Suprapubic skin (tissue), 4 donors: ENCODE measurements at regions not wholly inside any gene's neighbourhood (a gene's known extent, or its start where the extent isn't known, plus 50 kb on each side); places are given as distances from the start of the nearest gene placed in this dataset.

Experiments used
- DNase-seq, 2 donors: peaks; one replicate each; pipeline ENCODE4 v3.0.0-alpha.2; 2019; ENCODE audit warnings: low spot score in 2 of 2
- H3K27ac ChIP-seq: fragments of 200-600 bp; sonication (generic); one replicate; pipeline ENCODE4 v1.5.1; 2019
- H3K27me3 ChIP-seq: fragments of 200-600 bp; sonication (generic); one replicate; pipeline ENCODE4 v1.5.1; 2019
- H3K36me3 ChIP-seq: fragments of 200-600 bp; sonication (generic); one replicate; pipeline ENCODE4 v1.5.1; 2019
- H3K4me1 ChIP-seq: fragments of 200-600 bp; sonication (generic); one replicate; pipeline ENCODE4 v1.5.1; 2019
- H3K4me3 ChIP-seq: fragments of 200-600 bp; sonication (generic); one replicate; pipeline ENCODE4 v1.5.1; 2019; ENCODE audit warnings: mild to moderate bottlenecking
- H3K9me3 ChIP-seq: fragments of 200-600 bp; sonication (generic); one replicate; pipeline ENCODE4 v1.5.1; 2019
- EP300 ChIP-seq: sonication (generic); formaldehyde crosslinking; IDR thresholded peaks from one replicate; pipeline ENCODE4 v1.6.1; 2017; ENCODE audit warnings: antibody characterized with exemption
- POLR2A ChIP-seq, 2 donors: fragments of 450-650 bp; IDR thresholded peaks; one replicate each; pipeline ENCODE4 v1.6.1; 2017; ENCODE audit warnings: antibody characterized with exemption in 2 of 2, mild to moderate bottlenecking in 2 of 2, moderate library complexity in 2 of 2
- POLR2AphosphoS5 ChIP-seq, 3 donors: sonication (generic); formaldehyde crosslinking; IDR thresholded peaks; one replicate each; pipeline ENCODE4 v1.6.1; 2017; ENCODE audit warnings: antibody characterized with exemption in 3 of 3
- WGBS: methylation state at CpG from one replicate; pipeline ENCODE4 v1.1.5; 2018; 5-methylcytosine and 5-hydroxymethylcytosine counted together
- TF ChIP-seq, protein P1 (sequence below), 2 donors: fragments of 200-600 bp in 1 of 2; fragments of 450-650 bp in 1 of 2; sonication (generic) in 1 of 2; IDR thresholded peaks; one replicate each; pipeline ENCODE4 v1.5.1; 2016 to 2019; ENCODE audit warnings: antibody characterized with exemption in 2 of 2, mild to moderate bottlenecking in 1 of 2, moderate library complexity in 1 of 2

DNA sequence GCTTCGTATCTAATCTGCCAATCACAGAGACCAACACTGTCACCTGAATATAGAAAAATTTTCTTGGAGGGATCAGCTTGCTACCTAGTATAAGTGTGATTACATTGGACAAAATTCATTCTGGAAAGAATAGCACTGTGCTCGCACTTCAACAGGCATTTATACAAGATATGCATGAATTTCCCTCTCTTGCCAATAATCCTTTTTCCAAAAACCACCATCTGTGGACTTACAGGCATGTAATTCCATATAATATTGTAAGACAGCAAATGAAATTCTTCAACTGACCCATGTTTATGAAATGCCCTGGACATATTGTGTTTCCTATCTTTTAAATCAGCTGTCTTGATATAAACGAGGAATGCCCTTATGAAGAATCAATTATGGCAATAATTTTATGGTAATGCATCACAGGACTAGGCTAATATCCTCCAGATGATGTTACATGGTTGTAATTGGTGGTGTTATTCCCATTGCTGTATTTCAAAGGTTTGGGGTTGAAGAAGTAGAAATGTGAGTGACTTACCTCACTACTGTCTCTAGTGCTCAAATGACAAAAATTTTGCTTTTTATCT, 861.4 kb upstream of the NECTIN3 start:
- Histone ChIP-seq H3K27ac (no peak overlapping the region), H3K4me1 (no peaks in the 10 kb centered on the region), H3K4me3 (no peak overlapping the region), H3K27me3 (no peaks in the 10 kb centered on the region), H3K36me3 (no peaks in the 10 kb centered on the region), H3K9me3 (no peaks in the 10 kb centered on the region)
- DNase-seq, result no peak
- 73% methylated on average over 3 of the region's 3 CpGs for WGBS
- no peak for TF ChIP-seq POLR2AphosphoS5 (IDR thresholded peaks at IDR 0.05)
- TF ChIP-seq POLR2A (IDR thresholded peaks at IDR 0.05), result no peak
- TF ChIP-seq, protein P1, sequence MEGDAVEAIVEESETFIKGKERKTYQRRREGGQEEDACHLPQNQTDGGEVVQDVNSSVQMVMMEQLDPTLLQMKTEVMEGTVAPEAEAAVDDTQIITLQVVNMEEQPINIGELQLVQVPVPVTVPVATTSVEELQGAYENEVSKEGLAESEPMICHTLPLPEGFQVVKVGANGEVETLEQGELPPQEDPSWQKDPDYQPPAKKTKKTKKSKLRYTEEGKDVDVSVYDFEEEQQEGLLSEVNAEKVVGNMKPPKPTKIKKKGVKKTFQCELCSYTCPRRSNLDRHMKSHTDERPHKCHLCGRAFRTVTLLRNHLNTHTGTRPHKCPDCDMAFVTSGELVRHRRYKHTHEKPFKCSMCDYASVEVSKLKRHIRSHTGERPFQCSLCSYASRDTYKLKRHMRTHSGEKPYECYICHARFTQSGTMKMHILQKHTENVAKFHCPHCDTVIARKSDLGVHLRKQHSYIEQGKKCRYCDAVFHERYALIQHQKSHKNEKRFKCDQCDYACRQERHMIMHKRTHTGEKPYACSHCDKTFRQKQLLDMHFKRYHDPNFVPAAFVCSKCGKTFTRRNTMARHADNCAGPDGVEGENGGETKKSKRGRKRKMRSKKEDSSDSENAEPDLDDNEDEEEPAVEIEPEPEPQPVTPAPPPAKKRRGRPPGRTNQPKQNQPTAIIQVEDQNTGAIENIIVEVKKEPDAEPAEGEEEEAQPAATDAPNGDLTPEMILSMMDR (IDR thresholded peaks at IDR 0.05), result no peak
- no peak for TF ChIP-seq EP300

DNA sequence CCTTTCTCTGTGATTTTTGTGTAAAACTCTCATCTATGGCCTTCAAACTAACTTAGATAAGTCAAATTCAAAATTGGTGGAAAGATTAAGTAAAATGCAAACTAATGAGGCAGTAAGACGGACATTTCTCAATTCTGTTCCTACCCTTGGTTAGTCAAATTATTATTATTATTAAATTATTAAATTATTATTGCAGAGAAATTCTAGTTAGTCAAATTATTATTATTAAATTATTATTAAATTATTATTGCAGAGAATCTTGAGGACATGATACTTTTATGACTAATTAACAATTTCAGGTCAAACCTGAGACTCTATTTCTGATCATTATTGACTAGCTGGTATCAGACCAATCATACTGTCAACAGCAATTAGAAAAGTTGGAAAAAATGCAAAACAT, 845.0 kb upstream of the NECTIN3 start:
- Histone ChIP-seq H3K27me3 (no peaks in the 10 kb centered on the region), H3K27ac (no peak overlapping the region), H3K4me1 (no peaks in the 10 kb centered on the region), H3K4me3 (no peak overlapping the region), H3K9me3 (no peaks in the 10 kb centered on the region), H3K36me3 (no peaks in the 10 kb centered on the region)
- 83% methylated on average over 1 of the region's 1 CpG for WGBS
- TF ChIP-seq, protein P1 (IDR thresholded peaks at IDR 0.05), result no peak
- TF ChIP-seq POLR2AphosphoS5 (IDR thresholded peaks at IDR 0.05) (no peak), POLR2A (IDR thresholded peaks at IDR 0.05) (no peak), EP300 (no peak)
- no peak for DNase-seq

DNA sequence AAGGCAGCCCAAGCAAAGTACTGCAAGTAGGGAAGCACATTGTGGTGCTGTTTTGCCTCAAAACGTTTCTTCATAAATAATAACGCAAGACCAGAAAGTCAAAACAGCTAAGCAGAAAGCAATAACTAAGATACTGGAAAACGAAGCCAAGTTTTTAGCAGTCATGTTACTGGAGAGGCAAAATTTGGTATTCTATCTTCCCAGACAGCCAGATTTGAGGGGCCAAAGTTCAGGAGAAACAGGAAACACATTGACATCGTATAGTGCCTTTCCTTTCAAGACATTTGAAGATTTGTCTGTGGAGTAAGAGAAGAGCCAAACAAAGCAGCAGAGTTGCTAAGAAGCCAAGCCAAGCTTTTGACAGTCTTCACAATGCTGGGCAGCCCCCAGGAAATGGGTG, 843.6 kb upstream of the NECTIN3 start:
- WGBS, result 51% methylated on average over 4 of the region's 4 CpGs
- no peaks in the 10 kb centered on the region for H3K4me1 ChIP-seq
- no peak overlapping the region for H3K27ac ChIP-seq
- no peaks in the 10 kb centered on the region for H3K27me3 ChIP-seq
- DNase-seq, result no peak
- no peak overlapping the region for H3K4me3 ChIP-seq
- H3K9me3 ChIP-seq, result no peaks in the 10 kb centered on the region
- H3K36me3 ChIP-seq, result no peaks in the 10 kb centered on the region
- TF ChIP-seq EP300 (no peak), POLR2A (IDR thresholded peaks at IDR 0.05) (no peak), POLR2AphosphoS5 (IDR thresholded peaks at IDR 0.05) (no peak)
- TF ChIP-seq, protein P1 (IDR thresholded peaks at IDR 0.05), result no peak

DNA sequence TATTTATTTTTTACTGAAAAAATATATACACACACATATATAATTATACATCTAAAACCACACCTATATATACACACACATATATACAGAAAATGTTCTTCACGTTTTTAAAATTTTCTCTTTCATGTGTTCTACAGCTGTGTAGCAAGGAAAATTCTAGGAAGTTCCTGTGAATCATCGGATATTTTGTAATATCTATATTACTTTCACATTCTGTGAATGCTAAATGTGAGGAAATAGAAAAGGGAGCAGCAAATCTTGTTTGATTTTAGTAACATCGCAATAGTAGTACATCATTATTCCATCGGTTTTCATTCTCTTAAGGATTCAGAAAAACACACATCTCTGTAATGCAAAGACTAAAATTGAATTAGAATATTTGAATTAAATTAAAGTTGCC, 836.8 kb upstream of the NECTIN3 start:
- H3K4me3 ChIP-seq, result no peak overlapping the region
- no peaks in the 10 kb centered on the region for H3K9me3 ChIP-seq
- TF ChIP-seq EP300 (no peak), POLR2A (IDR thresholded peaks at IDR 0.05) (no peak)
- H3K27me3 ChIP-seq, result no peaks in the 10 kb centered on the region
- H3K4me1 ChIP-seq, result no peaks in the 10 kb centered on the region
- WGBS, result 55% methylated on average over 4 of the region's 4 CpGs
- H3K36me3 ChIP-seq, result no peaks in the 10 kb centered on the region
- DNase-seq, result no peak
- no peak overlapping the region for H3K27ac ChIP-seq

DNA sequence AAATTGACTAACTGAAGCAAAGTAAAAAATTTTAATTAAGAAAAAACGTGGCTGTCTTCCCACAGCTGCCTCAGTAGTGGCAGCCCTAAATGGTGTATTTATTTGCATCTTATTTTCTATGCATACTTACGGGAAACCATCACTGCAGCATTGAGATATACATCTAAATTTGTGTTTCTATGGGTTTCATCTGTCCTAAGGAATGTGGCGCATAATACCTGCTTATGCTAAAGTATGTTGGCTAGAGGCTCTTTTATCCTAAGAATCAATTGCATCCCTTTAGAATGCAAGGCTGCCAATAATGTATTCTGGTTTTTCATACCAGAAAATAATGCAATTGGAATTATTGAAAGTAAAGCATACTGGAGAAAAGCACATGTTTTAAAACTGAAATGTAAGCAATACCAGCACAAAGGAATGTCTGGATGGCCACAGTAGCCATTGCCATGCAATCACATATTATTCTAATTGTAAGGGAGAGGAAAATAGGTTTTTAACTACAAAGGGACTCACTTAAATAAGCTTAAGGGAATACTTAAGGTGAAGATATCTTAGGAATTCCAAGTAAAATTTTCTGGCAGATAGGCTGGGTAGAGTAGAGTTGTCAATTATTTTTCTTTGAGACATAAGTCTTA, 834.5 kb upstream of the NECTIN3 start:
- Histone ChIP-seq H3K36me3 (no peaks in the 10 kb centered on the region), H3K9me3 (no peaks in the 10 kb centered on the region), H3K4me3 (no peak overlapping the region), H3K27me3 (no peaks in the 10 kb centered on the region), H3K4me1 (no peaks in the 10 kb centered on the region), H3K27ac (no peak overlapping the region)
- WGBS, result 44% methylated on average over 3 of the region's 3 CpGs
- TF ChIP-seq, protein P1 (IDR thresholded peaks at IDR 0.05), result no peak
- TF ChIP-seq EP300 (no peak), POLR2AphosphoS5 (IDR thresholded peaks at IDR 0.05) (no peak), POLR2A (IDR thresholded peaks at IDR 0.05) (no peak)
- no peak for DNase-seq

DNA sequence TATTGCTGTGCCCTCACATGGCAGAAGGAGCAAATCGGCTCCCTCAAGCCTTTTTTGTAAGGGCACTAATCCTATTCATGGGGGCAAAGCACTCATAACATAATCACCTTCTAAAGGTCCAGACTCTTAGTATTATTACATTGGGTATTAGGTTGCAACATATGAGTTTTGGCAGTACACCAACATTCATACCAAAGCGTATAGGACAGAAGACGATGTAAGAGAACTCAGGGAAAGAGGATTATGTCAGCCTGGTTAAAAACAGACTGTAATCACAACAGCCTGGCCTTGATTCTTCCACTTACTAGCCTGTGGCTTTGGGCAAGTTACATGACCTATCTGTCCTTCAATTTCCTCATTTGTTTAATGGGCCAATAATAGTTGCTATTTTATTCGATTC, 828.5 kb upstream of the NECTIN3 start:
- no peaks in the 10 kb centered on the region for H3K4me1 ChIP-seq
- H3K9me3 ChIP-seq, result no peaks in the 10 kb centered on the region
- H3K4me3 ChIP-seq, result no peak overlapping the region
- WGBS, result 62% methylated on average over 4 of the region's 4 CpGs
- no peaks in the 10 kb centered on the region for H3K27me3 ChIP-seq
- no peak for DNase-seq
- H3K36me3 ChIP-seq, result no peaks in the 10 kb centered on the region
- TF ChIP-seq POLR2A (IDR thresholded peaks at IDR 0.05) (no peak), EP300 (no peak), POLR2AphosphoS5 (IDR thresholded peaks at IDR 0.05) (no peak)
- TF ChIP-seq, protein P1 (IDR thresholded peaks at IDR 0.05), result no peak
- no peak overlapping the region for H3K27ac ChIP-seq
